ENCODE measurements at regions not wholly inside any gene's neighbourhood (a gene's known extent, or its start where the extent isn't known, plus 50 kb on each side); places are given as distances from the start of the nearest gene placed in this dataset.

DNA sequence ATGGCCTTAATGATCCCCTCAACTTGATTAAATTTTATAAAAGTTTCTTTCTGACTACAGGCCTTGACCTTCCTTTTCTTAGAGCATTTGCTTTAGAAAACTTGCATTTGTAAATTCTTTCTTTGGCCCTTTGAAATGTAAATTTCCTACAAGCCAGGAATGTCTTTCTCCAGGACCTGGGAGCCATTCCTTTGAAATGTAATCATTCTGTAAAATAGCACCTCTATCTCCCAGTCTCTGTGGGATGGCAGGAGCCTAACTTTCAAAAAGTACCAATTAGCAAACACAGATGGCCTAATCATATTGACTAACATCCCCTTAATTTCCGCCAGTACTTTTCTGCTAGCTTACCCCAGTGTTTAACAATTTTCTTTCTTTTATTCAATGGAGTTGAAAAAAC lies 1394.2 kb upstream of the ATXN8OS start:
- POLR2A ChIA-PET: no interaction called here
- Histone ChIP-seq H3K36me3 (ENCODE audit: control insufficient read depth in 2 of 2, insufficient read depth in 1 of 2, low read length in 2 of 2) (no peaks in the 10 kb centered on the region), H3K4me3 (ENCODE audit: low read depth, low read length) (no peak overlapping the region), H3K27ac (ENCODE audit: extremely low read depth, low read depth, low read length) (no peak overlapping the region), H3K4me1 (ENCODE audit: control insufficient read depth, insufficient read depth, low read length) (no peaks in the 10 kb centered on the region), H3K9me3 (ENCODE audit: control insufficient read depth, insufficient read depth, low read depth, low read length) (no peaks in the 10 kb centered on the region)
- CTCF ChIA-PET: no interaction called here
- TF ChIP-seq, protein P1, sequence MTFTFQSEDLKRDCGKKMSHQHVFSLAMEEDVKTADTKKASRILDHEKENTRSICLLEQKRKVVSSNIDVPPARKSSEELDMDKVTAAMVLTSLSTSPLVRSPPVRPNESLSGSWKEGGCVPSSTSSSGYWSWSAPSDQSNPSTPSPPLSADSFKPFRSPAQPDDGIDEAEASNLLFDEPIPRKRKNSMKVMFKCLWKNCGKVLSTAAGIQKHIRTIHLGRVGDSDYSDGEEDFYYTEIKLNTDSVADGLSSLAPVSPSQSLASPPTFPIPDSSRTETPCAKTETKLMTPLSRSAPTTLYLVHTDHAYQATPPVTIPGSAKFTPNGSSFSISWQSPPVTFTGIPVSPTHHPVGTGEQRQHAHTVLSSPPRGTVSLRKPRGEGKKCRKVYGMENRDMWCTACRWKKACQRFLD (tag by site-specific recombination; IDR thresholded peaks at IDR 0.05): no peak
- TF ChIP-seq BCL11A (tag by site-specific recombination; IDR thresholded peaks at IDR 0.05; ENCODE audit: low read depth) (no peak), ZBTB26 (tag by site-specific recombination; optimal IDR thresholded peaks at IDR 0.05) (no peak), HOXC10 (CRISPR knock-in tag; IDR thresholded peaks at IDR 0.05) (no peak), ZBTB48 (tag by site-specific recombination; IDR thresholded peaks at IDR 0.05) (no peak), MZF1 (tag by site-specific recombination; IDR thresholded peaks at IDR 0.05; ENCODE audit: borderline replicate concordance) (no peak), ZXDB (tag by site-specific recombination; IDR thresholded peaks at IDR 0.05) (no peak), ZBTB1 (tag by site-specific recombination; IDR thresholded peaks at IDR 0.05) (no peak), ZBTB8A (tag by site-specific recombination; IDR thresholded peaks at IDR 0.05) (no peak), GLIS2 (tag by site-specific recombination; IDR thresholded peaks at IDR 0.05) (no peak), ZNF571 (tag by site-specific recombination; IDR thresholded peaks at IDR 0.05) (no peak), ZNF707 (tag by site-specific recombination; IDR thresholded peaks at IDR 0.05) (no peak), ZNF529 (tag by site-specific recombination; IDR thresholded peaks at IDR 0.05; ENCODE audit: insufficient replicate concordance) (no peak), ZNF776 (tag by site-specific recombination; IDR thresholded peaks at IDR 0.05; ENCODE audit: borderline replicate concordance) (no peak)
- TF ChIP-seq, protein P2, sequence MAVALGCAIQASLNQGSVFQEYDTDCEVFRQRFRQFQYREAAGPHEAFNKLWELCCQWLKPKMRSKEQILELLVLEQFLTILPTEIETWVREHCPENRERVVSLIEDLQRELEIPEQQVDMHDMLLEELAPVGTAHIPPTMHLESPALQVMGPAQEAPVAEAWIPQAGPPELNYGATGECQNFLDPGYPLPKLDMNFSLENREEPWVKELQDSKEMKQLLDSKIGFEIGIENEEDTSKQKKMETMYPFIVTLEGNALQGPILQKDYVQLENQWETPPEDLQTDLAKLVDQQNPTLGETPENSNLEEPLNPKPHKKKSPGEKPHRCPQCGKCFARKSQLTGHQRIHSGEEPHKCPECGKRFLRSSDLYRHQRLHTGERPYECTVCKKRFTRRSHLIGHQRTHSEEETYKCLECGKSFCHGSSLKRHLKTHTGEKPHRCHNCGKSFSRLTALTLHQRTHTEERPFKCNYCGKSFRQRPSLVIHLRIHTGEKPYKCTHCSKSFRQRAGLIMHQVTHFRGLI (tag by site-specific recombination; IDR thresholded peaks at IDR 0.05): no peak
- TF ChIP-seq, protein P3, sequence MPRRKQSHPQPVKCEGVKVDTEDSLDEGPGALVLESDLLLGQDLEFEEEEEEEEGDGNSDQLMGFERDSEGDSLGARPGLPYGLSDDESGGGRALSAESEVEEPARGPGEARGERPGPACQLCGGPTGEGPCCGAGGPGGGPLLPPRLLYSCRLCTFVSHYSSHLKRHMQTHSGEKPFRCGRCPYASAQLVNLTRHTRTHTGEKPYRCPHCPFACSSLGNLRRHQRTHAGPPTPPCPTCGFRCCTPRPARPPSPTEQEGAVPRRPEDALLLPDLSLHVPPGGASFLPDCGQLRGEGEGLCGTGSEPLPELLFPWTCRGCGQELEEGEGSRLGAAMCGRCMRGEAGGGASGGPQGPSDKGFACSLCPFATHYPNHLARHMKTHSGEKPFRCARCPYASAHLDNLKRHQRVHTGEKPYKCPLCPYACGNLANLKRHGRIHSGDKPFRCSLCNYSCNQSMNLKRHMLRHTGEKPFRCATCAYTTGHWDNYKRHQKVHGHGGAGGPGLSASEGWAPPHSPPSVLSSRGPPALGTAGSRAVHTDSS (tag by site-specific recombination; IDR thresholded peaks at IDR 0.05): no peak

DNA sequence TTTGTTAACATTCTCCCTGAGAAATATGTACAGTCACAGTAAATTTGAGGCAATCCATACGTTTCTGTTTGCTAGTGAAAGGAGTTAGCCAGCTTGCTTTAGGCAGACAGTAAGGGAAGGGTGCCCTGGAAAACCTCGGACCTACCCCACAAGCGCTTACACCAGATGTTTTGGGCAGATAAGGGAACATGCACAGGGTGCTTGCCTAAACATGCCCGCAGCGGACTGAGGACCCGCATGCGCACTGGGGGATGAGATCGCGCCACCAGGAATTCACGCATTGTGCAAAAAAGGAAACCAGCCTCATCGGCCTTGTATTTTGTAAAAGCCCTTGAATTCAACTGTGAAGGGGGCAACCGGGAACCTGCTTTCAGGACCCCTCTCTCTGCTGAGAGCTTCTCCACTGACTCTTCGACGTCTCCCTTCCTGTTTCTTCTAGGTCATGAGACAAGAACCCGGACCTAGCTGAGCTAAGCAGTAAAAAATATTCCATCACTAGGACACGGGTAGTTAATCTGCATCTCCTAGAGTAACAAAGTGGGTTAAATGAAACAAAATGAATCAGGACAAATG lies 1399.2 kb upstream of the ATXN8OS start:
- TF ChIP-seq ZNF341 (tag by site-specific recombination; IDR thresholded peaks at IDR 0.05; ENCODE audit: low read depth) (no peak), ZFHX2 (tag by site-specific recombination; conservative IDR thresholded peaks at IDR 0.05) (no peak), ZNF394 (tag by site-specific recombination; IDR thresholded peaks at IDR 0.05; ENCODE audit: borderline replicate concordance) (no peak), ZNF707 (tag by site-specific recombination; IDR thresholded peaks at IDR 0.05) (no peak), KLF1 (tag by site-specific recombination; IDR thresholded peaks at IDR 0.05) (no peak), ZBTB20 (tag by site-specific recombination; IDR thresholded peaks at IDR 0.05) (no peak), GLI2 (tag by site-specific recombination; IDR thresholded peaks at IDR 0.05; ENCODE audit: borderline replicate concordance, low read depth) (no peak), MYNN (tag by site-specific recombination; IDR thresholded peaks at IDR 0.05; ENCODE audit: borderline replicate concordance) (no peak), SP2 (tag by site-specific recombination; IDR thresholded peaks at IDR 0.05) (no peak)
- TF ChIP-seq, protein P4, sequence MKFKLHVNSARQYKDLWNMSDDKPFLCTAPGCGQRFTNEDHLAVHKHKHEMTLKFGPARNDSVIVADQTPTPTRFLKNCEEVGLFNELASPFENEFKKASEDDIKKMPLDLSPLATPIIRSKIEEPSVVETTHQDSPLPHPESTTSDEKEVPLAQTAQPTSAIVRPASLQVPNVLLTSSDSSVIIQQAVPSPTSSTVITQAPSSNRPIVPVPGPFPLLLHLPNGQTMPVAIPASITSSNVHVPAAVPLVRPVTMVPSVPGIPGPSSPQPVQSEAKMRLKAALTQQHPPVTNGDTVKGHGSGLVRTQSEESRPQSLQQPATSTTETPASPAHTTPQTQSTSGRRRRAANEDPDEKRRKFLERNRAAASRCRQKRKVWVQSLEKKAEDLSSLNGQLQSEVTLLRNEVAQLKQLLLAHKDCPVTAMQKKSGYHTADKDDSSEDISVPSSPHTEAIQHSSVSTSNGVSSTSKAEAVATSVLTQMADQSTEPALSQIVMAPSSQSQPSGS (tag by site-specific recombination; IDR thresholded peaks at IDR 0.05; ENCODE audit: low read depth): no peak
- Histone ChIP-seq H3K27ac (ENCODE audit: extremely low read depth, low read depth, low read length) (no peak overlapping the region), H3K4me3 (ENCODE audit: low read depth, low read length) (no peak overlapping the region), H3K4me1 (ENCODE audit: control insufficient read depth, insufficient read depth, low read length) (no peaks in the 10 kb centered on the region), H3K36me3 (ENCODE audit: control insufficient read depth in 2 of 2, insufficient read depth in 1 of 2, low read length in 2 of 2) (no peaks in the 10 kb centered on the region), H3K9me3 (ENCODE audit: control insufficient read depth, insufficient read depth, low read depth, low read length) (no peaks in the 10 kb centered on the region)
- POLR2A ChIA-PET: no interaction called here
- CTCF ChIA-PET: no interaction called here
